GM19035 (cell line): ENCODE measurements at regions not wholly inside any gene's neighbourhood (a gene's known extent, or its start where the extent isn't known, plus 50 kb on each side); places are given as distances from the start of the nearest gene placed in this dataset.
"Not testable (repeated sequence)": the region's sequence is repeated elsewhere in the genome, so short reads cannot be mapped to it uniquely, and the experiment has no call there.

ENCODE experiments used
- ATAC-seq: cut with Tn5 transposase; IDR thresholded peaks from one replicate; pipeline ENCODE4 v1.9.1; 2021; ENCODE audit not compliant: unreplicated experiment

DNA sequence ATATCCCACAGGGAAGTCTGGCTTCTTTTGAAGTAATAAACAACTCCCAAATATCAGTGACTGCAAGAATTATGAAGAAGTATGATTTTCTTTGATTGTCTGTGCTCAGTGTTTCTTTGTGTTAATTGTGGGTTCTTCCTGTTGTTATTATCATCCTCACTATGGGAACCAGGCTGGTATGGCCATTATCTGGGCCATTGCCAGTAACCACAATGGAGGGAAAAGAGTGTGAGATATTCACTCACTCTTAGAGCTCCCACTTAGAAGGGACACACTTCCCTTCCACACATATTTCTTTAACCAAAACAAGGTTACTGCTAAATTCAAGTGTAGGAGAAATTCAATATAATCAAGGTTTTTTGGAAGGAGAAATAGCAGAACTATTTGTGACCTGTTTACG lies 503.7 kb downstream of the SLC6A15 start:
- no peak for ATAC-seq

DNA sequence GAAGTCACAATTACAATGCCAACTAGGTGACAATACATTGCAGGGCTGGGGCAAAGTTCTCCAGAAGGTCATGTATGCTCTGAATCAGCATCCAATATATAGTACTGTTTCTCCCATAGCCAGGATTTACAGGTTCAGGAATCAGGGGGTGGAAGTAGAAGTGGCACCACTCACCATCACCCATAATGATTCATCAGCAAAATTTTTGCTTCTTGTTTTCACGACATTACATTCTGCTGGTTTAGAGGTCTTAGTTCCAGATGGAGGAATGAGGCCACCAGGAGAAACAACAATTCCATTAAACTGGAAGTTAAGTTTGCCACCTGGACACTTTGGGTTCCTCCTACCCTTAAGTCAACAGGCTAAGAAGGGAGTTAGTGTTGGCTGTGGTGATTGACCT lies 505.9 kb downstream of the SLC6A15 start:
- ATAC-seq = not testable (repeated sequence)

DNA sequence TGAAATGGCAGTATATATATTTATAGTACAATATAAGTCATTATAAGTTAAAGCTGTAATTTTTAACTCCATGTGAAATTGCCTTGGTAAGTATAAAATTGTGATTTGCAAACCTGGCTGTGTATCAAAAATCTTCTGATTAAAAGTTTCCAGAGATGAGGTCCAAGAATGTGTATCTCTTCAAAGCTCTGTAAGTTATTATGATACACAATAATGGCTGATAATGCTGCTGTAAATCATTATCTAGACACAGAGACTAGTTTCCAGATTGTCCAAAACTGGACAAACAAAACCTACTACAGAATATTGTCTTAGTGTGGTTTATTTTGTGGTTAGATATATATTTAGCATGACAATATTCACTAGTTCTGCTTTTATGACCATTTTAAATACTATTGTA lies 514.8 kb downstream of the SLC6A15 start:
- no peak for ATAC-seq

DNA sequence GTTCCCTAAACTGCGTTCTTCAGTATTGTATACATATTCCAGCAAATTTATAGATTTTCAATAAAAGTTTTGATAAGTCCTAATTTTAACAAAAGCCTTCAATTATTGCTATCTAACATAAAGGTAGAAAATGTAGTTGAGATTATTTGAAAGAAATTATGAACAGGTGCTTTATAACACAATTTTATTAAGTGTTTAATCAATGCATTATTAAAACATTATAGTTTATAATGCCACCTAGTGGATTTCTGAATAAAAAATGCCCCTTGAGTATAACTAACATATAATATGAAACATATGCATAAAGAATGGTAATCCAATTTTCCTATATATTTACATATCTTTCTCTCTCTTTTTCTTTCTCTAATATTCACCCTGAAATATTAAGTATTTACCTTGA lies 515.3 kb downstream of the SLC6A15 start:
- no peak for ATAC-seq

DNA sequence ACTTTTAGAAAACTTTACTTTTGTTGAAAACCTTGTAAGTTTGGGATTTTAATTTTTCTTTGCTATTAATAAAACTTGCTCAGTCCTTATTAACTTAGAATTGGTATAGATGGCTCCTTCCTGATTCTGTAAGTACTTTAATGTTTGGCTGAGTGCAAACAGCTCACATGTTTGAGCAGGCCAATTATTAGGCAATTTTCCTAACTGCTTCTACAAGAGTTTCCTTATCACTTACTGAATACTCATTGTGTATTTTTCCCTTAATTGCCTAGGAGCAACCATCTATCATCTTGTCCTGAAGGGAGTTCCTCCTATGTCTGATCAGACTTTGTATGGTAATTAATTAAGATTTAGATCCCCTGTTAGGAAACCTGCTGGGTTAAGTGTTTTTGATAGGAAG lies 521.4 kb downstream of the SLC6A15 start:
- not testable (repeated sequence) for ATAC-seq

DNA sequence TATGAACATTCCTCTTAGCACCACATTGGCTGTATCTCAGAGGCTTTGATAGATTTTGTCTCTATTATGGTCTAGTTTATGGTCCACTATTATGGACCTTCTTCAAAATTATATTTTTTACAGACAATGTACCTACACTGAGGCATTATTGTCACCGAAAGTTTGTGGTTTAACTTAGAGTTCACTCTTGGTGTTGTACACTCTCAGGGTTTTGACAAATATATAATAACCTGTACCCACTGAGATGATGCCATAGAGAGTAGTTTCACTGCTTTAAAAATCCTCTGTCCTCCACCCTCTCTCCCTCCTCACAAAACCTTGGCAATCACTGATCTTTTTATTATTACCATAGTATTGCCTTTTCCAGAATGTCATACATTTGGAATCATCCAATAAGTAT lies 528.2 kb downstream of the SLC6A15 start:
- ATAC-seq = no peak

DNA sequence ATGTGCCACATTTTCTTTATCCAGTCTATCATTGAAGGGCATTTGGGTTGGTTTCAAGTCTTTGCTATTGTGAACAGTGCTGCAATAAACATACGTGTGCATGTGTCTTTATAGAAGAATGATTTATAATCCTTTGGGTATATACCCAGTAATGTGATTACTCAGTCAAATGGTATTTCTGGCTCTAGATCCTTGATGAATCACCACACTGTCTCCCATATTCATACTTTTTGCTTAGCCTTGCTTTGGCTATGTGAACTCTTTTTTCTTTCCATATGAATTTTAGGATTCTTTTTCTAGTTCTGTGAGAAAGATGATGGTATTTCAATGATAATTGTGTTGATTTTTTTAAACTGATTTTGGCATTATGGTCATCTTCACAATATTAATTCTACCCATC lies 530.1 kb downstream of the SLC6A15 start:
- not testable (repeated sequence) for ATAC-seq

DNA sequence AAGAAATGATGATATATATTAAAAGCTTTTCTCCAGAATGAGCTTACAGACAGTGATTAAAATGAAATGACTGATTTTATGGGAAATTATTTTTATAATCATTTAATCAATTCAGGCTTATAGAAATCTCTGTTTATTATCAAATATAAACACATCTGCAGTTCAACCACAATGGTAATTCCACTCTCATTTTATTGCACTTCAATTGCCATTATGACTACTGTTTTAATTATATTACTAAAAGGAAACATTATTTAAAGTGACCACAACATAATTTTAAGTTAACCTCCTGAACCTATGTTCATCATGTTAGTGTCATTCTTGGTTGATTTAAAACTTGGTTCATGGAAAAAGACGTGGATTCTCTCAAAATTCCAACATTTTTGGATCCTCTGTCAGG lies 536.3 kb downstream of the SLC6A15 start:
- no peak for ATAC-seq

DNA sequence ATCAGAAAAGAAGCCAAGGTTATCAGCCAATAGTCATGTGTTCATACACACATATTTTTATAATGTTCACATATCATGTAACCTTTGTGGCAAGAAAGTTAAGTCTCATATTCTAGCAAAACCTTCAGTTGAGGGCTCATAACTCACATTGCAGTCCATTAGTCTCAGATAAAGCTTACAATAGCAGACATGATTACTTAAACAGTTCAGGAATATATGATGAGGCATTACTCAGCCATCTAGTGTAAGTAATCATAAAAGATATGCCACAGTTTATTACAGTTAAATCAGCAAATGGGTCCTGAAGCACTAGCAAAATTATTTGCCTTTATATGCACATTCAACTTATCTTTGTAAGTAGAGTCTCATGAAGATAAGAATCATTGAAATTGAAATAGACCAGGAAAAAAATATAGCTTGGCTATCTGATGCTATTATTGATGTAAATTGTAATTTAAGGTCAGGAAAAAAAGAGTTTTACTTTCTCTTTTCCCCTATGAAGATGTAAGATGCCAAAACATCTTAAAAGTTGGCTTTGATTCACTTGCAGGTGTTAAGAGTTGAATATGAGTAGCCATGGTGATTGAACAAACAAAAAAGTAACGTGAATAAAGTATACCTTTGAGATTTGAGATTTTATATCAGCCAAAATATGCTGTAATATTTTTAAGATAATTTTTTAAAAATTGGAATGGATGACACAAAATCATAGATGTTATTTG lies 537.0 kb downstream of the SLC6A15 start:
- no peak for ATAC-seq

DNA sequence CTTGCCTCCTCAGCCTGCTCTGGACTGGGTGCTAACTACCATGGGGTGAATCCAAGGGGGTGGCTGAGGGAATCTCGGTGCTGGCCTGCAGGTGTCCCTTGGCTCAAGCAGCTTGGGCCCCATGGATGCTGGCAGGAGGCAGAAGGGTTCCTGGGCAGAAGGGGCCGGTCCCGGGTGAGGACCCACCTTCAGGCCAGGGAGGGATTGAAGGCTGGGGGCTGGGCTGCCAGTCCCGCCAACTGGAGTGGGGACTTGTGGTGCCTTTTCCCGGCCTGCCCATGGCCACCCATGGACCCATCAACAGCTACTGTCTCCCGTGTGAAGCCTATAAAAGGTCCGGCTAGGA lies 550.1 kb downstream of the SLC6A15 start:
- ATAC-seq = no peak

DNA sequence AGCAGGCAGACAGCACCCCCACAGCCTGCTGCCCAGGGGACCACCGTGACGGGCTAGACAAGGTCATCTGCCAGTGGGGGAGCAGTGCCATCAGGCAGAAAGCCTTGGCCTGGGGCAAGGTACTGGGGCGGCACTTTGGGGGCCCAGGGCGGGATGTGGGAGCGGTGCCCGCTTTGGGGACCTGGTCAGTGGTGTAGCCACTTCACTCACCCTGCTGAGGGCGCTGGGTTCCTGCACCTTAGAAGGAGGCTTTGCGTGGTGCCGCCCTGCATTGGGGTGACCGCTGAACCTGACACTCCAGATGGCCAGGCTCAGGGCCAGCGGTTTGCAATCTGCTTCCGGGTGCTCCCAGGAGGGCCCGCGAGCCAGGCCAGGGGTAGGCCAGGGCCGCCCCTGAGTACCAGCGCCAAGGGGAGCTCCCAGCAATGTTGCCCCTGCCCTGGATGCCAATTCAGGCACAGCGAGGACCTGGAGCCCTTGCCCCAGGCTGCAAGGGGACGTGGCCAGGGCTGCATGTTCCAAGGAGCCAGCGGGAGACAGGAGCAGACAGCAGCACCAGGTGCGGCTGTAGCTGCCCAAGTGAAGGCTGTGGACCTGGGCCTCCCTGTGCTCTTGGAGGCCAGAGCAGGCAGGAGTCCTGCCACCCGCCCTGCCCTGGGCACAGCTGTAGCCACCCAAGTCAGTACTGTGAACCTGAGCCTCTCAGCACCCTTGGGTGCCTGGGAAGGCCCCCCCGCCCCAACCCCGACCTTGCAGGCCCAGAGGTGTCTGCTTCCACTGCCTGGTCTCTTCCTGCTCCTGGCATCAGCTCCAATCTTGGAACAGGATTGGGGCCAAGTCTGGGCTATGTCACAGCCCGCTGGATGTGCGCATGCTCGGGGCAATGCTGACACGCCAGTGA lies 550.7 kb downstream of the SLC6A15 start:
- ATAC-seq = no peak

DNA sequence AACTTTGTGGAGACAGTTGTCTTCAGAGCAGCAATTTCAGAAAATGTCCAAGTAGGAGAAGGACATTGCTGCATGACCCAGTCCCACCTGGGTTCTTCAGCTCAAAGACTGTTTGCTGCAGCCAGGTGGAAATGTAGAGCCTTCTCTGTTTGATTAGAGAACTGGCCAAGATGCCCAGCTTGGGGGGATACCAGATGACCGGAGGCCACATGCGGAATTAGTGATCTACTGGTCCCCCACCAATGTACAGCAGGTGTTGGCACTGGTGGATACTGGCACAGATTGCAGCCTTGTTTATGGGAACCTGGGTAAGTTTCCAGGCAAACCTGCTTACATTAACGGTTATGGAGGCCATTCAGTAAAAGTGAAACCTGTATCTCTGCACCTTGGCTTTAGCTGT lies 555.3 kb downstream of the SLC6A15 start:
- no peak for ATAC-seq

DNA sequence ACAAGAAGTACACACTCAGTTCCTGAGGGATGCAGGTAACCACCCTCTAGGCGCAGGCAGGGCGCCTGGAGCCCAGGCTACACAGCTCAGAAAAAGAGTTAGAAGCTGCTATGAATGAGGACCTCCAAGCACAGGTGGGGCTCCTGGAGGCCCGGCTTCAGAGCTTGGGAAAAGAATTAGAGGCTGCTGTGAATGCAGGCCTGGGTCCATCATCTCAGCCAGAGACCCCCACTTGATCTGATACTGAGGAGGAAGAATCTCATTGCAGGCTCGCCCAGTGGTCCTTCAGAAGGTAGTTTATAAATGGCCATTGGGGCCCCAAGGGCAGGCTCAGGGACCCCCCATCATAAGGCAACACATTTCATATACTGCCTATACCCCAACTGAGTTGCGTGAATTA lies 556.4 kb downstream of the SLC6A15 start:
- ATAC-seq = no peak

DNA sequence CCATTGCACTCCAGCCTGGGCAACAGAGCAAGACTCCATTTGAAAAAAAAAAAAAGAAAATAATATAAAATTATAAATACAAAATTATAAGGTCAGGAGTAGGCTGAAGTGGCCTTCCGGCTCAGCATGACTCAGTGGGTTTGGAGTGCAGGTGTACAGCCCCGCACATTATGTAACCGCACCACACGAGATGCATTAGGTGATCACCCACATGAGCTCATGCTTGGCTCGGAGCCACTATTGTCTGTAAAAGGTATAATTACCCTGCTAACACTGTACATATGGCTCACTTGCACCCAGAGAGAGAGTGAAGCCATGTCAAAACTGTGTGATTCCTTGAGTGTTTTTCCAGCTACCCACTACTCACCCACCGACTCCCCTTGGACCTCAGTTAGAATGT lies 557.0 kb downstream of the SLC6A15 start:
- no peak for ATAC-seq

DNA sequence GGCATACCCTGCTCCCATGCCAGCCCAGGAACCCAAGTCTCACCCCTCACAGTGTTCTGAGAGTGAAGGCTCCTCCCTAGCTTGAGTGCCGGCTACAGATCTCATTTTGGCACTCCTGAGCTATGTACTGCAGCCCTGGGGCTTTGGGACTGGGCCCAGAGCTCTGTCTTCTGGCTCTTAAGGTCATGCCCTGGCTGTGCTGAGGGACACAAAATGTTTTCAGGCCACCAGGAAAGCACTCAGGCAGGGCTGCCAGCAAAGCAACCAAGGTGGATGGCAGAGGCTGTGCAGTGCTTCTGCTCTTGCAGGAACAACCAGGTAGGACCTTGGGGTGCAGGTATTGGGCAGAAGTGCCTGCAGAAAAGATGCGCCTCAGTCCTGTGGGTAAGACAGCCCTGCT lies 564.0 kb downstream of the SLC6A15 start:
- no peak for ATAC-seq

DNA sequence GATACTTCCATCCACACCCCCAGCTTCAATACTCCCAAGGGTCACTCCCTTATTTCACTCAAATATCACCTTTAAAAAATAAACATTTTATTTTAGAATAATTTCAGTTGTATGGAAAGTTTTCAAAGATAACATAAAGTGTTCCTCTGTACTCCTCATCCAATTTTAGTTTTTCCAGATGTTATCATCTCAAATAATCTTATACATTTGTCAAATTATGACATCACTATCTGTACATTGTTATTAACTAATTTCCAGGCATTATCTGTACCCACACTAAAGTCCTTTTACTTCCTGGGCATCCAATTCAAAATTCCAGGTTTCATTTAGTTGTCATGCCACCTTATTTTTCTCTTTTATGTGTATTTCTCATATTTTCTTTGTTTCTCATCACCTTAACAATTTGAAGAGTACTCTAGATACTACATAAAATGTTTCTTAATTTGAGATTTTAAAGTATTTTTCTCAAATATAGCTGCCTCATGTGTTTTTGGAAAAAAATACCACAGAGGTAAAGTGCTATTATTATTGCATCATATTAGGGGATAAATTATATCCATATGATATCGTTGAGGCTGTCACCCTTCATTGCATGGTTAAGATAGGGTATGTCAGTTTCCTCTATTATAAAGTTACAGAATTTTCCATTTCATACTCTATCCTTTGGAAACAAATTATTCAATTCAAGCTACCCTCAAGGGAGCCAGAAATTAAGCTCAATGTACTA lies 571.0 kb downstream of the SLC6A15 start:
- ATAC-seq = no peak

DNA sequence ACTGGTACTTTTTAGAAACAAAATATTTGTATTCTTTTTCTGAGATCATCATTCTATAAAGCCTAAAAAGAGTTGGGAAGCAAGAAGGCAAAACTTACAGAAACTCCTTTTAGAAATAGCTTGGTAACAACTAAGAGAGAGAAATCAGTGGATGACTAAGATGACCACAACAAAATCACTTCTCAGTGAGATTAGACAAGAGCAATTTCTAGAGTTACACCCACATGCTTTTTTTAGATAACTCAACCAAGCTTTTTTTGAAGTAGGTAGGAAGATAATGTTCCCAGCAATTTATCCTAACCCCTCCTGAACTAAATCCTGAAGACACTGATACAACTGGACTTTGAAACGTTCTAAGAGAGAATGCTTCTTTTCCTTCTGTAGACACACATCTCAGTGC lies 576.4 kb downstream of the SLC6A15 start:
- no peak for ATAC-seq

DNA sequence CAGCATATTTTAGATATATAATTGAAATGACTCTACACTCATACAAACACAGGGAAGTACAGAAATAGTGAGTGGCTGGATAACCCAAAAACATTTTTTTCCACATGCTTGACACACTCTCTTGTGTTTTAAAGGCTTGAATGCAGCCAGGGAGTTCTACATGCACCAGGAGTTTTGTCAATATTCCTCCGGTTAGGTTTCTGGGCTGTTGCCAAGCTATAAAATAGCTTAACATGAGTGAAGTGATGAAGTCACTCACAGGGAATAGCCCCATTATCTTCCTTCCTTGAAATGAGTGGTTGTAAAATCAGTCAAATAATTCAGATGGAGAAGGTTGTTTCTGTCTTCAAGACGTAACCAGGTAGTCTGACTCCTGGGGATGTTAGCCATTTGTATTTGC lies 582.7 kb downstream of the SLC6A15 start:
- ATAC-seq = no peak

DNA sequence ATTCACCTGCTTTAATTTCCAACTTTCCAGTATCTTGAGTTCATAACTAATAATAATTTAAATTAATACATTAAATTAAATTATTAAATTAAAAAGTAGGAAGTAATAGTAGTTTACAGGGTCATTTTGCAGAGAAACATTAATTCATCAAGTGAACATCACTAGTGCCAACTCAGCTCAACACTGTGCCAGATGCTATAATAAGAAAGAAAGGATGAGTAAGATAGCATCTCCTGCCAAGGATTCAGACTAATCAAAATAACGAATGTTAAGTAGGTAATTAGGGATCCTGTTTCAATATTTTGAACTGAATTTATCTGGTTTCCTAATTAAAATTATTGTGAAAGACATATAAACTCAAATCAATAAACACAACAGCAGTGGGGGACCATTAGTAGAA lies 596.7 kb downstream of the SLC6A15 start:
- no peak for ATAC-seq

DNA sequence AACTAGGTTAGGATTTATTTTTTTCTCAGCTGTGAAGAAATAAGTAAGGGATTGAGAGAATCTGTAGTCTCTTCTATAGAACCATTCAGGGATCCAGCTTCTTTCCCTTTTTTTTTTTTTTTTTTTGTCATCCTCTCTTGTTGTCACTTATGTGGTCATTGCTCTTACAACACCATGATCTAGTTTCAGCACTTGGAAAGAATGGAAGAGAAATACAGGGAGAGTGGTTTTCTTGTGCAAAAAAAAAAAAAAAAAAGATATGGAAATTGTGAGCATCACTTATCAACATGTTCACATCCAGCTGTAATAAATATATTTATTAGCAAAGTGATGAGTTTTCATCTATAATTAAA lies 599.3 kb downstream of the SLC6A15 start:
- no peak for ATAC-seq

DNA sequence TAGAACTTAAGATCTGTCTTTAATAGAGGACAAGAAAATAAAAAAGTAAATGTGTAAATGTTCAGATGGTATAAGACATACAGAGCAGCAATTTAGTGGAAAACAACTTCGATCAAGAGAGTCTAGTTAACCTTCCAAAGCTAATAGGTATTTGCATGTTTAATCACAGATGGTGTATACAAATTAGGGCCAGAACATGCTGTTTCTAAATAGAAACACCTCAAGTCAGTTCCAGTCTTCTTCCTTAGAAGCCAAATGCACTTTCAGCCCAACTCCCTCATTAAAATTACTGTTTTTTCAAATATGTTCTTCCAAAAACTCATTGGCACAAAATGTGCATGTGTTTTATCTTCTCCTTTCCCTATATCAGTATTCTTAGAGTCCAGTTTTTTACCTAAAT lies 604.4 kb downstream of the SLC6A15 start:
- ATAC-seq = no peak

DNA sequence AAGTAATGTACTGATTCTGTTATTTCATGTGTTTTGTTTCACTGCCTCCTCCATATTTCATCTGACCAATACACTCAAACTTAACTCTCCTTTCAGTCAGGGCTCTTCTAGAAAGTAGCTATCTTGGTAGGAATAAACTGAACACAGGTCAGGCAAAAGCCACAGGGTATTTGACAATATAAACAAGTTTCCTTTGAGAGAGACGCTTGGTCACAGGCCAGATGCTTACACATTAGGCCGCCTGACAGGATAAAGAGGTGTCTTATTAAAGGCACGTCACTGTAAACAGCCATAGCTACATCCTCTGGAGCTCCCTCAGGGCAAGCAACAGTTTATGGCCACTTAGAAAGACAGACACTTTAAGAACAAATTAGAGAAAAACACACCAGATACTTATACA lies 607.5 kb downstream of the SLC6A15 start:
- no peak for ATAC-seq
